IMR-90 (cell line): ENCODE measurements at regions not wholly inside any gene's neighbourhood (a gene's known extent, or its start where the extent isn't known, plus 50 kb on each side); places are given as distances from the start of the nearest gene placed in this dataset.

ENCODE experiments used
- ATAC-seq: fragments of 200-7000 bp; cut with Tn5 transposase; 2 replicates; pipeline ENCODE4 v1.9.1; 2020; ENCODE audit warnings: low read depth, mild to moderate bottlenecking, moderate library complexity
- BruUV-seq: library from RNA; stranded (reverse); fragments of 400-500 nt; replicated peaks from 2 replicates; lab custom pipeline; 2021; lab: Mats Ljungman, UMichigan
- CTCF ChIA-PET: fragments of 300-600 bp; formaldehyde crosslinking; extraction: SDS; loops from one replicate; lab custom pipeline; 2021; ENCODE audit warnings: antibody characterized with exemption; lab: Yijun Ruan, JAX
- POLR2A ChIA-PET: fragments of 300-600 bp; sonication (Branson Sonifier 250); formaldehyde crosslinking; loops from one replicate; lab custom pipeline; 2022; ENCODE audit warnings: antibody characterized with exemption; ENCODE audit not compliant: unreplicated experiment; lab: Charles Lee
- DNase-seq: peaks from one replicate; pipeline ENCODE4 v3.0.0; 2013
- H2AFZ ChIP-seq: replicated peaks from 2 replicates; pipeline ENCODE3; 2013; ENCODE audit warnings: low read length, mild to moderate bottlenecking; ENCODE audit not compliant: poor library complexity
- H2AK5ac ChIP-seq: 2 replicates; pipeline ENCODE4 v1.6.1; 2013; ENCODE audit warnings: low read depth, low read length, inconsistent platforms
- H2AK9ac ChIP-seq: replicated peaks from 2 replicates; pipeline ENCODE3; 2013; ENCODE audit warnings: mild to moderate bottlenecking, low read depth, low read length, moderate library complexity; ENCODE audit not compliant: poor library complexity
- H2BK120ac ChIP-seq: 2 replicates; pipeline ENCODE4 v1.6.1; 2013; ENCODE audit warnings: low read depth, low read length, inconsistent platforms
- H2BK15ac ChIP-seq: 3 replicates; pipeline ENCODE4 v1.6.1; 2013; ENCODE audit warnings: low read depth, low read length, inconsistent platforms
- H2BK20ac ChIP-seq: 2 replicates; pipeline ENCODE4 v1.6.1; 2013; ENCODE audit warnings: low read depth, mild to moderate bottlenecking, inconsistent platforms, low read length, moderate library complexity
- H2BK5ac ChIP-seq: 2 replicates; pipeline ENCODE4 v1.6.1; 2013; ENCODE audit warnings: mild to moderate bottlenecking, low read depth, low read length, inconsistent platforms; ENCODE audit not compliant: poor library complexity, severe bottlenecking
- H3K14ac ChIP-seq: replicated peaks from 2 replicates; pipeline ENCODE4 v1.6.1; 2013; ENCODE audit warnings: low read depth, low read length, inconsistent platforms
- H3K18ac ChIP-seq: 2 replicates; pipeline ENCODE4 v1.6.1; 2013; ENCODE audit warnings: low read depth, low read length, control low read depth
- H3K23ac ChIP-seq: 2 replicates; pipeline ENCODE4 v1.6.1; 2013; ENCODE audit warnings: low read depth, low read length, inconsistent platforms
- H3K27ac ChIP-seq: 2 replicates; pipeline ENCODE4 v1.5.1; 2013; ENCODE audit warnings: mild to moderate bottlenecking, control low read depth, low read length; ENCODE audit not compliant: insufficient read depth
- H3K27me3 ChIP-seq: 2 replicates; pipeline ENCODE4 v1.6.1; 2013; ENCODE audit warnings: low read length; ENCODE audit not compliant: control insufficient read depth, insufficient read depth
- H3K36me3 ChIP-seq: 2 replicates; pipeline ENCODE4 v1.6.1; 2013; ENCODE audit warnings: low read length, mixed read lengths; ENCODE audit not compliant: control insufficient read depth, insufficient read depth
- H3K4ac ChIP-seq: 2 replicates; pipeline ENCODE4 v1.6.1; 2013; ENCODE audit warnings: low read depth, low read length, inconsistent platforms
- H3K4me1 ChIP-seq: 2 replicates; pipeline ENCODE4 v1.6.1; 2013; ENCODE audit warnings: low read length, mixed read lengths; ENCODE audit not compliant: control insufficient read depth, insufficient read depth
- H3K4me2 ChIP-seq: 2 replicates; pipeline ENCODE4 v1.6.1; 2013; ENCODE audit warnings: low read depth, mild to moderate bottlenecking, control low read depth, low read length, moderate library complexity
- H3K4me3 ChIP-seq: 2 replicates; pipeline ENCODE4 v1.5.1; 2013; ENCODE audit warnings: low read depth, mild to moderate bottlenecking, control low read depth, low read length, moderate library complexity; ENCODE audit not compliant: insufficient read depth
- H3K56ac ChIP-seq: 2 replicates; pipeline ENCODE4 v1.6.1; 2013; ENCODE audit warnings: low read length, inconsistent platforms; ENCODE audit not compliant: insufficient read depth; ENCODE audit errors: extremely low read depth
- H3K79me1 ChIP-seq, 2 experiments: 2 replicates each; pipeline ENCODE4 v1.6.1; 2013; ENCODE audit warnings: low read length in 2 of 2, inconsistent platforms in 1 of 2, low read depth in 1 of 2
- H3K9ac ChIP-seq: 2 replicates; pipeline ENCODE4 v1.6.1; 2013; ENCODE audit warnings: low read depth, low read length, control low read depth
- H3K9me1 ChIP-seq: 2 replicates; pipeline ENCODE4 v1.6.1; 2013; ENCODE audit warnings: low read length, inconsistent platforms; ENCODE audit not compliant: insufficient read depth
- H3K9me3 ChIP-seq: 2 replicates; pipeline ENCODE4 v1.6.1; 2013; ENCODE audit warnings: low read length; ENCODE audit not compliant: control insufficient read depth, insufficient read depth
- H4K20me1 ChIP-seq: 2 replicates; pipeline ENCODE4 v1.6.1; 2013; ENCODE audit warnings: low read length, inconsistent platforms; ENCODE audit not compliant: insufficient read depth
- H4K5ac ChIP-seq: 2 replicates; pipeline ENCODE4 v1.6.1; 2013; ENCODE audit warnings: mild to moderate bottlenecking, low read depth, low read length, control low read depth
- H4K8ac ChIP-seq, 2 experiments: 2 replicates each; pipeline ENCODE4 v1.6.1; 2013; ENCODE audit warnings: low read depth in 2 of 2, low read length in 2 of 2, control low read depth in 1 of 2, inconsistent platforms in 1 of 2
- H4K91ac ChIP-seq: 2 replicates; pipeline ENCODE4 v1.6.1; 2013; ENCODE audit warnings: low read depth, low read length, inconsistent platforms; ENCODE audit not compliant: insufficient read depth
- BHLHE40 ChIP-seq: fragments of 150-350 bp; IDR thresholded peaks from 2 replicates; pipeline ENCODE4 v1.6.1; 2016; ENCODE audit warnings: mild to moderate bottlenecking, low read depth, low read length
- CEBPB ChIP-seq: IDR thresholded peaks from 2 replicates; pipeline ENCODE4 v1.6.1; 2012; ENCODE audit warnings: low read depth, low read length, improper control_type of control experiment
- CHD1 ChIP-seq: IDR thresholded peaks from 2 replicates; pipeline ENCODE4 v1.6.1; 2012; ENCODE audit warnings: low read depth, low read length, improper control_type of control experiment
- FOS ChIP-seq: fragments of 150-350 bp; IDR thresholded peaks from 2 replicates; pipeline ENCODE4 v1.6.1; 2016; ENCODE audit warnings: low read depth, low read length
- NFE2L2 ChIP-seq: fragments of 150-350 bp; IDR thresholded peaks from 2 replicates; pipeline ENCODE4 v1.6.1; 2016; ENCODE audit warnings: low read depth, mild to moderate bottlenecking, low read length
- POLR2A ChIP-seq: IDR thresholded peaks from 2 replicates; pipeline ENCODE4 v1.6.1; 2012; ENCODE audit warnings: mild to moderate bottlenecking, low read depth, low read length
- RCOR1 ChIP-seq: IDR thresholded peaks from 2 replicates; pipeline ENCODE4 v1.6.1; 2012; ENCODE audit warnings: mild to moderate bottlenecking, low read length, improper control_type of control experiment; ENCODE audit not compliant: insufficient replicate concordance
- RFX5 ChIP-seq: IDR thresholded peaks from 2 replicates; pipeline ENCODE4 v1.8.0; 2012; ENCODE audit warnings: low read depth, mild to moderate bottlenecking, low read length, moderate library complexity
- SMC3 ChIP-seq: fragments of 150-350 bp; IDR thresholded peaks from 2 replicates; pipeline ENCODE4 v1.6.1; 2016; ENCODE audit warnings: low read depth, mild to moderate bottlenecking, antibody characterized with exemption, low read length, moderate library complexity
- WGBS, 2 experiments: methylation state at CpG; one replicate each; pipeline versions ENCODE4 v1.1.5 to v1.1.7; 2013; ENCODE audit warnings: missing lambda C conversion rate in 2 of 2; ENCODE audit not compliant: insufficient read length in 1 of 2; ENCODE audit errors: extremely low coverage in 2 of 2; 5-methylcytosine and 5-hydroxymethylcytosine counted together
- dilution Hi-C: fragments of 300-500 bp; cut with HindIII; formaldehyde crosslinking; loops from one replicate; pipeline ENCODE4 v1.14.3; 2018; ENCODE audit warnings: low sequenced_read_pairs; ENCODE audit not compliant: unreplicated experiment
- in situ Hi-C: fragments of 300-500 bp; cut with MboI; formaldehyde crosslinking; loops from 3 replicates; pipeline ENCODE4 v1.14.3; 2019; ENCODE audit warnings: low sequenced_read_pairs, inconsistent platforms, mixed read lengths
- intact Hi-C: fragments of 100-400 bp; cut with micrococcal nuclease; formaldehyde crosslinking; loops from 2 replicates; pipeline ENCODE4 v1.10.0; 2022
- TF ChIP-seq, protein P1 (sequence below): conservative IDR thresholded peaks from 2 replicates; pipeline ENCODE4 v1.5.1; 2012; ENCODE audit warnings: mild to moderate bottlenecking, low read depth, low read length, improper control_type of control experiment
- TF ChIP-seq, protein P2 (sequence below): fragments of 150-350 bp; IDR thresholded peaks from 2 replicates; pipeline ENCODE4 v1.6.1; 2017; ENCODE audit warnings: mild to moderate bottlenecking, antibody characterized with exemption, low read length, low read depth

DNA sequence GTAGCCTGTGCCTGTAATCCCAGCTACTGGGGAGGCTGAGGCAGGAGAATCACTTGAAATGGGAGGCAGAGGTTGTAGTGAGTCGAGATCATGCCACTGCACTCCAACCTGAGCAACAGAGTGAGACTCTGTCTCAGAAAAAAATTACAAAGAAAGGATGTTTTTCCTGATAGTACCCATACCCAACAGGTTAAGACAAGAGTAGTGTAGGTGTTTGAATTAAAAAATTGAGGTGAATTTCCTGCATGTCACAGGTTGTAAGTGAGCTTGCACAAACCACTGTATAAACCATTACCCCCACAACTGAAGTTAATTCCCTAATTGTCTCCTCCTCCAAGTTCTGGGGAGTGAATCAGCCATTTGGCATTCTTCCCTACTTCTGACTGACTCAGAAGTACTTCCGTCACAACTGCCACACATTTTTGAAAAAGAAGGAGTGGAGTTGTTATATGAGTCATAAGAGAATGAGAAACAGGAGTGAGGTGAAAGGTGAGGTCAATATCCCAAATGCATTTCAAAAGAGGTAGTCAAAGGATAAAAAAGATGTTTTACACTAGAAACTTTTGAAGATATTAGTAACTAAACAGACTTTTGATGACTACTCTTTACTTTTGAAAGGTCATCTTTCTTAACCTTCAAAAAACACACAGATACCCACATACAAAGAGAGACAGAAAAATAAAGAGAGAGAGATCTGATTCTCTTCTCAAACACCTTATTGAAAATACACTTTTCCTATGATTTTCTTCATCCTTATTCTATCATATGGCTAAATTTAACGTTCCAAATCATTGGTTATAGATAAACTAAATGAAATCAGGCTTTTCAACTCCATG, 134.5 kb downstream of the BTC start:
- TF ChIP-seq BHLHE40 (peak; percentile 74; the same call in 1 of the 2 replicates), CEBPB (peak; percentile 50; the same call in 1 of the 2 replicates), RFX5 (no peak), RCOR1 (peak; percentile 16), FOS (peak; percentile 99), NFE2L2 (0 out of 2 replicates have a peak, but pooled peaks have one; percentile 2), CHD1 (no peak), POLR2A (no peak), SMC3 (no peak)
- TF ChIP-seq, protein P1, sequence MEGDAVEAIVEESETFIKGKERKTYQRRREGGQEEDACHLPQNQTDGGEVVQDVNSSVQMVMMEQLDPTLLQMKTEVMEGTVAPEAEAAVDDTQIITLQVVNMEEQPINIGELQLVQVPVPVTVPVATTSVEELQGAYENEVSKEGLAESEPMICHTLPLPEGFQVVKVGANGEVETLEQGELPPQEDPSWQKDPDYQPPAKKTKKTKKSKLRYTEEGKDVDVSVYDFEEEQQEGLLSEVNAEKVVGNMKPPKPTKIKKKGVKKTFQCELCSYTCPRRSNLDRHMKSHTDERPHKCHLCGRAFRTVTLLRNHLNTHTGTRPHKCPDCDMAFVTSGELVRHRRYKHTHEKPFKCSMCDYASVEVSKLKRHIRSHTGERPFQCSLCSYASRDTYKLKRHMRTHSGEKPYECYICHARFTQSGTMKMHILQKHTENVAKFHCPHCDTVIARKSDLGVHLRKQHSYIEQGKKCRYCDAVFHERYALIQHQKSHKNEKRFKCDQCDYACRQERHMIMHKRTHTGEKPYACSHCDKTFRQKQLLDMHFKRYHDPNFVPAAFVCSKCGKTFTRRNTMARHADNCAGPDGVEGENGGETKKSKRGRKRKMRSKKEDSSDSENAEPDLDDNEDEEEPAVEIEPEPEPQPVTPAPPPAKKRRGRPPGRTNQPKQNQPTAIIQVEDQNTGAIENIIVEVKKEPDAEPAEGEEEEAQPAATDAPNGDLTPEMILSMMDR, result no peak
- TF ChIP-seq, protein P2, sequence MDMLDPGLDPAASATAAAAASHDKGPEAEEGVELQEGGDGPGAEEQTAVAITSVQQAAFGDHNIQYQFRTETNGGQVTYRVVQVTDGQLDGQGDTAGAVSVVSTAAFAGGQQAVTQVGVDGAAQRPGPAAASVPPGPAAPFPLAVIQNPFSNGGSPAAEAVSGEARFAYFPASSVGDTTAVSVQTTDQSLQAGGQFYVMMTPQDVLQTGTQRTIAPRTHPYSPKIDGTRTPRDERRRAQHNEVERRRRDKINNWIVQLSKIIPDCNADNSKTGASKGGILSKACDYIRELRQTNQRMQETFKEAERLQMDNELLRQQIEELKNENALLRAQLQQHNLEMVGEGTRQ, result no peak
- no peaks in the 10 kb centered on the region for H3K79me1 ChIP-seq
- H3K4me1 ChIP-seq, result peaks cover 6% of the 10 kb centered on the region; the same call in 1 of the 2 replicates
- ATAC-seq, result peak; percentile 93
- H3K9me3 ChIP-seq, result no peaks in the 10 kb centered on the region
- BruUV-seq, result no TSS peak
- dilution Hi-C loops, result no loop called here
- WGBS, 2 experiments, result no CpG with 5 or more reads among the region's 3 CpGs
- H2BK5ac ChIP-seq, result peak overlapping the region; percentile 72
- H3K4me3 ChIP-seq, result no peak overlapping the region
- H2AFZ ChIP-seq, result no peak overlapping the region
- no peaks in the 10 kb centered on the region for H3K36me3 ChIP-seq
- H4K8ac ChIP-seq, result no peak overlapping the region; a peak in 2 of 4 replicates
- no peak overlapping the region for H2AK9ac ChIP-seq
- no peak overlapping the region for H3K14ac ChIP-seq
- in situ Hi-C loops, result loop anchor here (10.0 kb wide), 1 partner anchor 485 kb away; no protein-coding TSS in a partner anchor
- 0 out of 2 replicates have a peak overlapping the region, but pooled peaks have one; percentile 36 for H2AK5ac ChIP-seq
- peak overlapping the region; percentile 60 for H3K4ac ChIP-seq
- intact Hi-C loops, result no loop called here
- H4K91ac ChIP-seq, result no peak overlapping the region; the same call in 1 of the 2 replicates
- peaks cover 5% of the 10 kb centered on the region; the same call in 1 of the 2 replicates for H3K9me1 ChIP-seq
- H2BK120ac ChIP-seq, result peak overlapping the region; percentile 53
- DNase-seq, result peak; percentile 99
- H3K9ac ChIP-seq, result no peak overlapping the region
- H4K5ac ChIP-seq, result peak overlapping the region; percentile 47
- H3K18ac ChIP-seq, result peak overlapping the region; percentile 40; the same call in 1 of the 2 replicates
- H2BK15ac ChIP-seq, result no peak overlapping the region
- CTCF ChIA-PET, result no interaction called here
- H3K27ac ChIP-seq, result peak overlapping the region; percentile 32; the same call in 1 of the 2 replicates
- H3K23ac ChIP-seq, result no peak overlapping the region
- H3K4me2 ChIP-seq, result 0 out of 2 replicates have a peak overlapping the region, but pooled peaks have one; percentile 18
- POLR2A ChIA-PET, result no interaction called here
- H3K56ac ChIP-seq, result no peak overlapping the region; the same call in 1 of the 2 replicates
- peak overlapping the region; percentile 17; the same call in 1 of the 2 replicates for H2BK20ac ChIP-seq
- no peaks in the 10 kb centered on the region for H3K27me3 ChIP-seq
- no peaks in the 10 kb centered on the region for H4K20me1 ChIP-seq
